HCT116 (cell line): ENCODE measurements at regions not wholly inside any gene's neighbourhood (a gene's known extent, or its start where the extent isn't known, plus 50 kb on each side); places are given as distances from the start of the nearest gene placed in this dataset.

ENCODE experiments used
- EGR1 ChIP-seq: IDR thresholded peaks from 2 replicates; pipeline ENCODE4 v1.6.1; 2012; ENCODE audit warnings: low read depth
- ELF1 ChIP-seq: IDR thresholded peaks from 2 replicates; pipeline ENCODE4 v1.6.1; 2012; ENCODE audit warnings: low read depth, borderline replicate concordance
- EZH2 ChIP-seq: fragments of 200-600 bp; sonication (generic); IDR thresholded peaks from 2 replicates; pipeline ENCODE4 v1.6.1; 2017; ENCODE audit warnings: antibody characterized with exemption, mixed run types
- EZH2phosphoT487 ChIP-seq: fragments of 200-600 bp; IDR thresholded peaks from 2 replicates; pipeline ENCODE4 v1.6.1; 2018; ENCODE audit warnings: antibody characterized with exemption, borderline replicate concordance
- RAD21 ChIP-seq: IDR thresholded peaks from 2 replicates; pipeline ENCODE4 v1.6.1; 2012; ENCODE audit warnings: low read depth, mild to moderate bottlenecking
- SP1 ChIP-seq: IDR thresholded peaks from 2 replicates; pipeline ENCODE4 v1.6.1; 2012; ENCODE audit warnings: low read depth
- SRF ChIP-seq: IDR thresholded peaks from 2 replicates; pipeline ENCODE4 v1.6.1; 2012; ENCODE audit warnings: low read depth
- YY1 ChIP-seq: IDR thresholded peaks from 2 replicates; pipeline ENCODE4 v1.6.1; 2011; ENCODE audit warnings: low read length, low read depth, moderate library complexity, mild to moderate bottlenecking; ENCODE audit not compliant: insufficient replicate concordance; ENCODE audit errors: extremely low read depth
- ZBTB33 ChIP-seq: IDR thresholded peaks from 2 replicates; pipeline ENCODE4 v1.6.1; 2011; ENCODE audit warnings: mild to moderate bottlenecking, low read length, moderate library complexity; ENCODE audit not compliant: insufficient replicate concordance; ENCODE audit errors: extremely low read depth
- ZFX ChIP-seq: fragments of 450-650 bp; IDR thresholded peaks from 2 replicates; pipeline ENCODE4 v1.6.1; 2017
- TF ChIP-seq, protein P1 (sequence below), 3 experiments: fragments of 200-600 bp in 1 of 3; sonication (generic) in 1 of 3; IDR thresholded peaks in 2 of 3; conservative IDR thresholded peaks in 1 of 3; 2 replicates each; pipeline ENCODE4 v1.5.1; 2012 to 2017; ENCODE audit warnings: low read depth in 2 of 3, low read length in 2 of 3, antibody characterized with exemption in 1 of 3, borderline replicate concordance in 1 of 3, control low read depth in 1 of 3, mild to moderate bottlenecking in 1 of 3, mixed read lengths in 1 of 3, mixed run types in 1 of 3, moderate library complexity in 1 of 3; ENCODE audit not compliant: insufficient read depth in 1 of 3
- TF ChIP-seq, protein P2 (sequence below): IDR thresholded peaks from 2 replicates; pipeline ENCODE4 v1.6.1; 2012
- TF ChIP-seq, protein P3 (sequence below): IDR thresholded peaks from 2 replicates; pipeline ENCODE4 v1.6.1; 2012; ENCODE audit warnings: low read depth

GRCh38 chr9:85453850-85454249 lies 287.9 kb downstream of the AGTPBP1 start:
- TF ChIP-seq, protein P1, sequence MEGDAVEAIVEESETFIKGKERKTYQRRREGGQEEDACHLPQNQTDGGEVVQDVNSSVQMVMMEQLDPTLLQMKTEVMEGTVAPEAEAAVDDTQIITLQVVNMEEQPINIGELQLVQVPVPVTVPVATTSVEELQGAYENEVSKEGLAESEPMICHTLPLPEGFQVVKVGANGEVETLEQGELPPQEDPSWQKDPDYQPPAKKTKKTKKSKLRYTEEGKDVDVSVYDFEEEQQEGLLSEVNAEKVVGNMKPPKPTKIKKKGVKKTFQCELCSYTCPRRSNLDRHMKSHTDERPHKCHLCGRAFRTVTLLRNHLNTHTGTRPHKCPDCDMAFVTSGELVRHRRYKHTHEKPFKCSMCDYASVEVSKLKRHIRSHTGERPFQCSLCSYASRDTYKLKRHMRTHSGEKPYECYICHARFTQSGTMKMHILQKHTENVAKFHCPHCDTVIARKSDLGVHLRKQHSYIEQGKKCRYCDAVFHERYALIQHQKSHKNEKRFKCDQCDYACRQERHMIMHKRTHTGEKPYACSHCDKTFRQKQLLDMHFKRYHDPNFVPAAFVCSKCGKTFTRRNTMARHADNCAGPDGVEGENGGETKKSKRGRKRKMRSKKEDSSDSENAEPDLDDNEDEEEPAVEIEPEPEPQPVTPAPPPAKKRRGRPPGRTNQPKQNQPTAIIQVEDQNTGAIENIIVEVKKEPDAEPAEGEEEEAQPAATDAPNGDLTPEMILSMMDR (IDR thresholded peaks at IDR 0.05 in 2 of 3, conservative IDR thresholded peaks at IDR 0.05 in 1 of 3; ENCODE audit: borderline replicate concordance in 1 of 3, insufficient read depth in 1 of 3, low read depth in 2 of 3, low read length in 2 of 3), result no peak
- TF ChIP-seq EZH2phosphoT487, result no peak
- no peak for TF ChIP-seq RAD21
- TF ChIP-seq ELF1, result no peak
- TF ChIP-seq ZFX, result no peak
- no peak for TF ChIP-seq EGR1
- TF ChIP-seq, protein P2, sequence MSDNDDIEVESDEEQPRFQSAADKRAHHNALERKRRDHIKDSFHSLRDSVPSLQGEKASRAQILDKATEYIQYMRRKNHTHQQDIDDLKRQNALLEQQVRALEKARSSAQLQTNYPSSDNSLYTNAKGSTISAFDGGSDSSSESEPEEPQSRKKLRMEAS, result no peak
- TF ChIP-seq ZBTB33, result no peak
- TF ChIP-seq, protein P3, sequence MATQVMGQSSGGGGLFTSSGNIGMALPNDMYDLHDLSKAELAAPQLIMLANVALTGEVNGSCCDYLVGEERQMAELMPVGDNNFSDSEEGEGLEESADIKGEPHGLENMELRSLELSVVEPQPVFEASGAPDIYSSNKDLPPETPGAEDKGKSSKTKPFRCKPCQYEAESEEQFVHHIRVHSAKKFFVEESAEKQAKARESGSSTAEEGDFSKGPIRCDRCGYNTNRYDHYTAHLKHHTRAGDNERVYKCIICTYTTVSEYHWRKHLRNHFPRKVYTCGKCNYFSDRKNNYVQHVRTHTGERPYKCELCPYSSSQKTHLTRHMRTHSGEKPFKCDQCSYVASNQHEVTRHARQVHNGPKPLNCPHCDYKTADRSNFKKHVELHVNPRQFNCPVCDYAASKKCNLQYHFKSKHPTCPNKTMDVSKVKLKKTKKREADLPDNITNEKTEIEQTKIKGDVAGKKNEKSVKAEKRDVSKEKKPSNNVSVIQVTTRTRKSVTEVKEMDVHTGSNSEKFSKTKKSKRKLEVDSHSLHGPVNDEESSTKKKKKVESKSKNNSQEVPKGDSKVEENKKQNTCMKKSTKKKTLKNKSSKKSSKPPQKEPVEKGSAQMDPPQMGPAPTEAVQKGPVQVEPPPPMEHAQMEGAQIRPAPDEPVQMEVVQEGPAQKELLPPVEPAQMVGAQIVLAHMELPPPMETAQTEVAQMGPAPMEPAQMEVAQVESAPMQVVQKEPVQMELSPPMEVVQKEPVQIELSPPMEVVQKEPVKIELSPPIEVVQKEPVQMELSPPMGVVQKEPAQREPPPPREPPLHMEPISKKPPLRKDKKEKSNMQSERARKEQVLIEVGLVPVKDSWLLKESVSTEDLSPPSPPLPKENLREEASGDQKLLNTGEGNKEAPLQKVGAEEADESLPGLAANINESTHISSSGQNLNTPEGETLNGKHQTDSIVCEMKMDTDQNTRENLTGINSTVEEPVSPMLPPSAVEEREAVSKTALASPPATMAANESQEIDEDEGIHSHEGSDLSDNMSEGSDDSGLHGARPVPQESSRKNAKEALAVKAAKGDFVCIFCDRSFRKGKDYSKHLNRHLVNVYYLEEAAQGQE, result no peak
- TF ChIP-seq YY1, result no peak
- TF ChIP-seq EZH2, result no peak
- no peak for TF ChIP-seq SP1
- TF ChIP-seq SRF, result no peak
